ENCODE measurements at regions not wholly inside any gene's neighbourhood (a gene's known extent, or its start where the extent isn't known, plus 50 kb on each side); places are given as distances from the start of the nearest gene placed in this dataset.

DNA sequence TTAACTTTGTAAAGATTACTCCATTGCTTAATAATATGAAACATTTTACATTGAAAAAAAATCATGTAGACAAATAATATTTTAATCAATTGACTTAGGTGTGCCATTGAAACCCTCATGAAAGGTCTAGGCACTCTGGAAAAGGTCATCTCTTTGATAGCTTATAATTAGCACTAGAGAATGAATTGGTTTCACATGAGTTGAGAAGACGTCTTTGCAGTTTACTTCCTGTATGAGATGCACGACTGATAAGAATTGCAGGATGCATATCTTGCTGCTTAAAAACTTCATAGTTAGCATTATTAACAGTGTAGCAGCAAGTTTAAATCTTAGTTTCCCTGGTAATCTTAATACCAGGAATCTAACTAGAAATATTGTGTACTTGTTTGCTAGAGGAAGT is 614.2 kb upstream of the COBL start:
- Histone ChIP-seq H3K4me2 (ENCODE audit: low read length) (no peak overlapping the region), H4K20me1 (ENCODE audit: control insufficient read depth, insufficient read depth, low read depth, low read length) (no peaks in the 10 kb centered on the region), H3K27me3 (ENCODE audit: control insufficient read depth, low read length) (no peaks in the 10 kb centered on the region), H3K9me2 (replicated peaks; ENCODE audit: control insufficient read depth, low read length) (no peaks in the 10 kb centered on the region), H3F3A (ENCODE audit: control insufficient read depth, insufficient read depth) (no peaks in the 10 kb centered on the region), H3K27ac (ENCODE audit: low read depth, low read length) (no peak overlapping the region), H3K79me2 (ENCODE audit: control insufficient read depth, low read length) (no peaks in the 10 kb centered on the region), H3K4me1 (ENCODE audit: control insufficient read depth, low read length) (no peaks in the 10 kb centered on the region), H3K36me3 (ENCODE audit: control insufficient read depth, low read length) (no peaks in the 10 kb centered on the region), H3K4me3 (ENCODE audit: low read length) (no peak overlapping the region), H3K9me3 (ENCODE audit: control insufficient read depth, insufficient read depth, low read length) (peaks cover 6% of the 10 kb centered on the region; the same call in 1 of the 2 replicates)
- TF ChIP-seq CTCF (IDR thresholded peaks at IDR 0.05; ENCODE audit: low read depth, low read length, poor library complexity, severe bottlenecking) (no peak), EZH2phosphoT487 (IDR thresholded peaks at IDR 0.05; ENCODE audit: borderline replicate concordance, low read length) (no peak)

- Histone ChIP-seq H3K4me1 (ENCODE audit: control insufficient read depth, low read length) (no peaks in the 10 kb centered on the region), H3K36me3 (ENCODE audit: control insufficient read depth, low read length) (no peaks in the 10 kb centered on the region), H3K4me2 (ENCODE audit: low read length) (no peak overlapping the region), H4K20me1 (ENCODE audit: control insufficient read depth, insufficient read depth, low read depth, low read length) (no peaks in the 10 kb centered on the region), H3K9me2 (replicated peaks; ENCODE audit: control insufficient read depth, low read length) (no peaks in the 10 kb centered on the region), H3K9me3 (ENCODE audit: control insufficient read depth, insufficient read depth, low read length) (peaks cover 6% of the 10 kb centered on the region; the same call in 1 of the 2 replicates), H3K4me3 (ENCODE audit: low read length) (no peak overlapping the region), H3F3A (ENCODE audit: control insufficient read depth, insufficient read depth) (no peaks in the 10 kb centered on the region), H3K27ac (ENCODE audit: low read depth, low read length) (no peak overlapping the region), H3K79me2 (ENCODE audit: control insufficient read depth, low read length) (no peaks in the 10 kb centered on the region), H3K27me3 (ENCODE audit: control insufficient read depth, low read length) (no peaks in the 10 kb centered on the region)
- no peak for TF ChIP-seq CTCF (IDR thresholded peaks at IDR 0.05; ENCODE audit: low read depth, low read length, poor library complexity, severe bottlenecking)
- TF ChIP-seq EZH2phosphoT487 (IDR thresholded peaks at IDR 0.05; ENCODE audit: borderline replicate concordance, low read length): no peak
These were observed 613.2 kb upstream of the COBL start for GRCh38 chr7:51929818-51930217.

- H3K36me3 ChIP-seq (ENCODE audit: control insufficient read depth, low read length): no peaks in the 10 kb centered on the region
- no peak overlapping the region for H3K4me3 ChIP-seq (ENCODE audit: low read length)
- no peak overlapping the region for H3K27ac ChIP-seq (ENCODE audit: low read depth, low read length)
These were observed 611.1 kb upstream of the COBL start for GRCh38 chr7:51927738-51928137.

More at GRCh38 chr7:51927738-51928137, 611.1 kb upstream of the COBL start:
- peaks cover 6% of the 10 kb centered on the region; the same call in 1 of the 2 replicates for H3K9me3 ChIP-seq (ENCODE audit: control insufficient read depth, insufficient read depth, low read length)
- no peaks in the 10 kb centered on the region for H3K27me3 ChIP-seq (ENCODE audit: control insufficient read depth, low read length)
- H3F3A ChIP-seq (ENCODE audit: control insufficient read depth, insufficient read depth): no peaks in the 10 kb centered on the region
- H3K79me2 ChIP-seq (ENCODE audit: control insufficient read depth, low read length): no peaks in the 10 kb centered on the region
- no peak overlapping the region for H3K4me2 ChIP-seq (ENCODE audit: low read length)
- TF ChIP-seq EZH2phosphoT487 (IDR thresholded peaks at IDR 0.05; ENCODE audit: borderline replicate concordance, low read length): no peak
- TF ChIP-seq CTCF (IDR thresholded peaks at IDR 0.05; ENCODE audit: low read depth, low read length, poor library complexity, severe bottlenecking): no peak
- H3K9me2 ChIP-seq (replicated peaks; ENCODE audit: control insufficient read depth, low read length): no peaks in the 10 kb centered on the region
- H4K20me1 ChIP-seq (ENCODE audit: control insufficient read depth, insufficient read depth, low read depth, low read length): no peaks in the 10 kb centered on the region
- no peaks in the 10 kb centered on the region for H3K4me1 ChIP-seq (ENCODE audit: control insufficient read depth, low read length)

Measured in DOHH2 (cell line).